ENCODE measurements at regions not wholly inside any gene's neighbourhood (a gene's known extent, or its start where the extent isn't known, plus 50 kb on each side); places are given as distances from the start of the nearest gene placed in this dataset.

DNA sequence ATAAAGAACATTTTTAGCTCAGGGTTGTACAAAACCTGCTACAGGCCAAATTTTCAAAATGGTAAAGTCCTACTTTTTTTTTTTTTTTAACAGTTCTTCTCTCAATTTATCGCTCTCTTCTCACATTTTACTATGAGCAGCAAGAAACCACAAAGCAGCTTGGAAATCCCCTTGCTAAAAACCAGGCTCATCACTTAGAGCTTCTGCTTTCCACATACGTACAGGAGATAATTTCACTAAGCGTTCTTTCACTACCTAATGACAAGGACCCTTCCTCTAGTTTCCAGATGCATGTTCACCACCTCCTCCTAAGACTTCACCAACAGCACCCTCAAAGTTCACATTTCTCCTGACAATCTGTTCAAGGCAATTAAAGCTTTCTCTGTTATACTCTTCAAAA, 294.9 kb upstream of the CYRIA start:
- no peak for TF ChIP-seq TCF7L2 (IDR thresholded peaks at IDR 0.05; ENCODE audit: low read depth, low read length)
- TF ChIP-seq, protein P1, sequence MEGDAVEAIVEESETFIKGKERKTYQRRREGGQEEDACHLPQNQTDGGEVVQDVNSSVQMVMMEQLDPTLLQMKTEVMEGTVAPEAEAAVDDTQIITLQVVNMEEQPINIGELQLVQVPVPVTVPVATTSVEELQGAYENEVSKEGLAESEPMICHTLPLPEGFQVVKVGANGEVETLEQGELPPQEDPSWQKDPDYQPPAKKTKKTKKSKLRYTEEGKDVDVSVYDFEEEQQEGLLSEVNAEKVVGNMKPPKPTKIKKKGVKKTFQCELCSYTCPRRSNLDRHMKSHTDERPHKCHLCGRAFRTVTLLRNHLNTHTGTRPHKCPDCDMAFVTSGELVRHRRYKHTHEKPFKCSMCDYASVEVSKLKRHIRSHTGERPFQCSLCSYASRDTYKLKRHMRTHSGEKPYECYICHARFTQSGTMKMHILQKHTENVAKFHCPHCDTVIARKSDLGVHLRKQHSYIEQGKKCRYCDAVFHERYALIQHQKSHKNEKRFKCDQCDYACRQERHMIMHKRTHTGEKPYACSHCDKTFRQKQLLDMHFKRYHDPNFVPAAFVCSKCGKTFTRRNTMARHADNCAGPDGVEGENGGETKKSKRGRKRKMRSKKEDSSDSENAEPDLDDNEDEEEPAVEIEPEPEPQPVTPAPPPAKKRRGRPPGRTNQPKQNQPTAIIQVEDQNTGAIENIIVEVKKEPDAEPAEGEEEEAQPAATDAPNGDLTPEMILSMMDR (IDR thresholded peaks at IDR 0.05) = no peak
- TF ChIP-seq POLR2AphosphoS5 (IDR thresholded peaks at IDR 0.05; ENCODE audit: low read depth, low read length) = no peak

Measured in Panc1 (cell line).